Tibial nerve (tissue), 3 donors: ENCODE measurements at regions not wholly inside any gene's neighbourhood (a gene's known extent, or its start where the extent isn't known, plus 50 kb on each side); places are given as distances from the start of the nearest gene placed in this dataset.

Source experiments
- CTCF ChIP-seq, 5 experiments: fragments of 200-600 bp in 3 of 5; fragments of 450-650 bp in 2 of 5; sonication (generic) in 3 of 5; IDR thresholded peaks; one replicate each; pipeline ENCODE4 v1.5.1; 2016 to 2019; ENCODE audit warnings: antibody characterized with exemption in 5 of 5, mild to moderate bottlenecking in 3 of 5, moderate library complexity in 2 of 5
- POLR2A ChIP-seq, 2 donors: fragments of 450-650 bp; IDR thresholded peaks; one replicate each; pipeline ENCODE4 v1.6.1; 2017; ENCODE audit warnings: antibody characterized with exemption in 2 of 2, mild to moderate bottlenecking in 2 of 2, moderate library complexity in 2 of 2

- TF ChIP-seq CTCF (IDR thresholded peaks at IDR 0.05) (no peak), POLR2A (IDR thresholded peaks at IDR 0.05) (no peak)
Measured at GRCh38 chr5:143541943-143542797, 138.7 kb upstream of the NR3C1 start.
